OCI-LY3 (cell line): ENCODE measurements at regions not wholly inside any gene's neighbourhood (a gene's known extent, or its start where the extent isn't known, plus 50 kb on each side); places are given as distances from the start of the nearest gene placed in this dataset.
"Not testable (repeated sequence)": the region's sequence is repeated elsewhere in the genome, so short reads cannot be mapped to it uniquely, and the experiment has no call there.

Experiments
- H2AFZ ChIP-seq: fragments of 200-600, 300-600 bp; shearing (Covaris generic); 2 replicates; pipeline ENCODE4 v1.6.0; 2014; ENCODE audit warnings: antibody characterized with exemption, low read depth, low read length
- H3K27ac ChIP-seq: fragments of 200-600, 300-600 bp; sonication (generic); 2 replicates; pipeline ENCODE4 v1.5.1; 2014; ENCODE audit warnings: mild to moderate bottlenecking, low read length, moderate library complexity, mixed read lengths
- H3K27me3 ChIP-seq: fragments of 200-600, 300-600 bp; sonication (generic); 2 replicates; pipeline ENCODE4 v1.6.1; 2014; ENCODE audit warnings: low read depth, low read length, mixed read lengths
- H3K36me3 ChIP-seq: fragments of 200-600, 300-600 bp; sonication (generic); replicated peaks from 2 replicates; pipeline ENCODE3; 2014; ENCODE audit warnings: low read depth, low read length, mixed read lengths
- H3K4me1 ChIP-seq: fragments of 300-600, 200-600 bp; sonication (generic); 2 replicates; pipeline ENCODE4 v1.6.1; 2014; ENCODE audit warnings: low read length, mixed read lengths
- H3K4me2 ChIP-seq: fragments of 200-600, 300-600 bp; sonication (generic); 2 replicates; pipeline ENCODE4 v1.6.1; 2014; ENCODE audit warnings: low read length, mixed read lengths
- H3K4me3 ChIP-seq: fragments of 300-600, 200-600 bp; sonication (generic); 2 replicates; pipeline ENCODE4 v1.5.1; 2014; ENCODE audit warnings: antibody characterized with exemption, mild to moderate bottlenecking, low read length, moderate library complexity
- H3K79me2 ChIP-seq: fragments of 300-600, 200-600 bp; shearing (Covaris generic); 2 replicates; pipeline ENCODE4 v1.6.1; 2014; ENCODE audit warnings: mild to moderate bottlenecking, low read length, mixed read lengths
- H3K9ac ChIP-seq: fragments of 300-600, 200-600 bp; shearing (Covaris generic); 2 replicates; pipeline ENCODE4 v1.6.0; 2014; ENCODE audit warnings: mild to moderate bottlenecking, low read length, moderate library complexity
- H3K9me3 ChIP-seq: fragments of 200-600, 300-600 bp; shearing (Covaris generic); 2 replicates; pipeline ENCODE4 v1.6.1; 2014; ENCODE audit warnings: low read length, mixed read lengths; ENCODE audit not compliant: insufficient read depth
- H4K20me1 ChIP-seq: fragments of 200-600, 300-600 bp; sonication (generic); 2 replicates; pipeline ENCODE4 v1.6.1; 2016; ENCODE audit warnings: low read length, mixed read lengths; ENCODE audit not compliant: insufficient read depth

DNA sequence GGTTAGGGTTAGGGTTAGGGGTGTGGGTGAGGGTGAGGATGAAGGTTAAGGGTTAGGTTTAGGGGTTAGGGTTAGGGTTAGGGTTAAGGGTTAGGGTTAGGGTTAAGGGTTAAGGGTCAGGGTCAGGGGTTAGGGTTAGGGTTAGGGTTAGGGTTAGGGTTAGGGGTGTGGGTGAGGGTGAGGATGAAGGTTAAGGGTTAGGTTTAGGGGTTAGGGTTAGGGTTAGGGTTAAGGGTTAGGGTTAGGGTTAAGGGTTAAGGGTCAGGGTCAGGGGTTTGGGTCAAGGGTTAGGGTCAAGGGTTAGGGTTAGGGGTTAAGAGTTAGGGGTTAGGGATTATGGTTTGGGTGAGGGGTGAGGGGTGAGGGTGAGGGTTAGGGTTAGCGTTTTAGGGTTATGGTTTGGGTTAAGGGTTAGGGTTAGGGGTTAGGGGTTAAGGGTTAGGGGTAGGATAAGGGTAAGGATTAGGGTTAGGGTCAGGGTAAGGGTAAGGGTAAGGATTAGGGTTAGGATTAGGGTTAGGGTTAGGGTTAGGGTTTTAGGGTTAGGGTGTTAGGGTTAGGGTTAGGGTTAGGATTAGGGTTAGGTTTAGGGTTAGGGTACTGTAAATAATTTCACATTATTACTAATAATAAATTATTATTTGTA is 214.0 kb downstream of the LMLN start:
- H3K9ac ChIP-seq, H3K79me2 ChIP-seq, H2AFZ ChIP-seq, H3K27me3 ChIP-seq, H3K27ac ChIP-seq, H3K36me3 ChIP-seq, H3K4me1 ChIP-seq, H4K20me1 ChIP-seq, H3K4me3 ChIP-seq, H3K9me3 ChIP-seq, H3K4me2 ChIP-seq: not testable (repeated sequence)
